OCI-LY3 (cell line): ENCODE measurements at regions not wholly inside any gene's neighbourhood (a gene's known extent, or its start where the extent isn't known, plus 50 kb on each side); places are given as distances from the start of the nearest gene placed in this dataset.

ENCODE experiments used
- H2AFZ ChIP-seq: fragments of 200-600, 300-600 bp; shearing (Covaris generic); 2 replicates; pipeline ENCODE4 v1.6.0; 2014; ENCODE audit warnings: antibody characterized with exemption, low read depth, low read length
- H3K27ac ChIP-seq: fragments of 200-600, 300-600 bp; sonication (generic); 2 replicates; pipeline ENCODE4 v1.5.1; 2014; ENCODE audit warnings: mild to moderate bottlenecking, low read length, moderate library complexity, mixed read lengths
- H3K27me3 ChIP-seq: fragments of 200-600, 300-600 bp; sonication (generic); 2 replicates; pipeline ENCODE4 v1.6.1; 2014; ENCODE audit warnings: low read depth, low read length, mixed read lengths
- H3K36me3 ChIP-seq: fragments of 200-600, 300-600 bp; sonication (generic); replicated peaks from 2 replicates; pipeline ENCODE3; 2014; ENCODE audit warnings: low read depth, low read length, mixed read lengths
- H3K4me1 ChIP-seq: fragments of 300-600, 200-600 bp; sonication (generic); 2 replicates; pipeline ENCODE4 v1.6.1; 2014; ENCODE audit warnings: low read length, mixed read lengths
- H3K4me2 ChIP-seq: fragments of 200-600, 300-600 bp; sonication (generic); 2 replicates; pipeline ENCODE4 v1.6.1; 2014; ENCODE audit warnings: low read length, mixed read lengths
- H3K4me3 ChIP-seq: fragments of 300-600, 200-600 bp; sonication (generic); 2 replicates; pipeline ENCODE4 v1.5.1; 2014; ENCODE audit warnings: antibody characterized with exemption, mild to moderate bottlenecking, low read length, moderate library complexity
- H3K79me2 ChIP-seq: fragments of 300-600, 200-600 bp; shearing (Covaris generic); 2 replicates; pipeline ENCODE4 v1.6.1; 2014; ENCODE audit warnings: mild to moderate bottlenecking, low read length, mixed read lengths
- H3K9ac ChIP-seq: fragments of 300-600, 200-600 bp; shearing (Covaris generic); 2 replicates; pipeline ENCODE4 v1.6.0; 2014; ENCODE audit warnings: mild to moderate bottlenecking, low read length, moderate library complexity
- H3K9me3 ChIP-seq: fragments of 200-600, 300-600 bp; shearing (Covaris generic); 2 replicates; pipeline ENCODE4 v1.6.1; 2014; ENCODE audit warnings: low read length, mixed read lengths; ENCODE audit not compliant: insufficient read depth
- H4K20me1 ChIP-seq: fragments of 200-600, 300-600 bp; sonication (generic); 2 replicates; pipeline ENCODE4 v1.6.1; 2016; ENCODE audit warnings: low read length, mixed read lengths; ENCODE audit not compliant: insufficient read depth
- CTCF ChIP-seq: fragments of 200-600, 300-600 bp; sonication (generic); IDR thresholded peaks from 2 replicates; pipeline ENCODE4 v1.5.1; 2014; ENCODE audit warnings: antibody characterized with exemption, low read length, low read depth
- EZH2phosphoT487 ChIP-seq: fragments of 200-600 bp; shearing (Covaris generic); IDR thresholded peaks from 2 replicates; pipeline ENCODE4 v1.6.1; 2018; ENCODE audit warnings: antibody characterized with exemption, mixed run types, low read depth

GRCh38 chr10:117778241-117778640 is 235.7 kb downstream of the EMX2 start:
- no peak overlapping the region for H3K9ac ChIP-seq
- H3K79me2 ChIP-seq: no peaks in the 10 kb centered on the region
- H2AFZ ChIP-seq: no peak overlapping the region
- H3K27me3 ChIP-seq: no peaks in the 10 kb centered on the region
- no peak overlapping the region for H3K27ac ChIP-seq
- H3K4me1 ChIP-seq: no peaks in the 10 kb centered on the region
- no peak overlapping the region for H3K4me2 ChIP-seq
- H4K20me1 ChIP-seq: no peaks in the 10 kb centered on the region
- no peak for TF ChIP-seq EZH2phosphoT487
- TF ChIP-seq CTCF: no peak
- no peaks in the 10 kb centered on the region for H3K9me3 ChIP-seq
- no peak overlapping the region for H3K4me3 ChIP-seq
- H3K36me3 ChIP-seq: no peaks in the 10 kb centered on the region

- H3K9ac ChIP-seq: no peak overlapping the region
- no peaks in the 10 kb centered on the region for H4K20me1 ChIP-seq
- no peaks in the 10 kb centered on the region for H3K36me3 ChIP-seq
- no peak overlapping the region for H3K4me3 ChIP-seq
- H2AFZ ChIP-seq: no peak overlapping the region
- H3K27ac ChIP-seq: no peak overlapping the region
- H3K79me2 ChIP-seq: no peaks in the 10 kb centered on the region
- H3K4me2 ChIP-seq: no peak overlapping the region
- H3K4me1 ChIP-seq: no peaks in the 10 kb centered on the region
- no peaks in the 10 kb centered on the region for H3K27me3 ChIP-seq
- no peaks in the 10 kb centered on the region for H3K9me3 ChIP-seq
- TF ChIP-seq CTCF: no peak
- TF ChIP-seq EZH2phosphoT487: no peak
Observed at GRCh38 chr10:117780411-117780810, 237.9 kb downstream of the EMX2 start.

- no peak overlapping the region for H3K27ac ChIP-seq
- H3K4me1 ChIP-seq: no peaks in the 10 kb centered on the region
- H4K20me1 ChIP-seq: no peaks in the 10 kb centered on the region
- H3K9me3 ChIP-seq: no peaks in the 10 kb centered on the region
- no peak overlapping the region for H2AFZ ChIP-seq
- no peak overlapping the region for H3K4me3 ChIP-seq
- H3K4me2 ChIP-seq: no peak overlapping the region
- no peaks in the 10 kb centered on the region for H3K36me3 ChIP-seq
- TF ChIP-seq CTCF (no peak), EZH2phosphoT487 (no peak)
- no peaks in the 10 kb centered on the region for H3K79me2 ChIP-seq
- no peaks in the 10 kb centered on the region for H3K27me3 ChIP-seq
- no peak overlapping the region for H3K9ac ChIP-seq
Observed at GRCh38 chr10:117781216-117781831, 238.8 kb downstream of the EMX2 start.

- Histone ChIP-seq H3K9me3 (no peaks in the 10 kb centered on the region), H3K36me3 (no peaks in the 10 kb centered on the region), H3K4me1 (no peaks in the 10 kb centered on the region), H3K4me2 (no peak overlapping the region), H3K9ac (no peak overlapping the region), H3K27me3 (no peaks in the 10 kb centered on the region), H3K79me2 (no peaks in the 10 kb centered on the region), H2AFZ (no peak overlapping the region), H3K27ac (no peak overlapping the region), H4K20me1 (no peaks in the 10 kb centered on the region), H3K4me3 (no peak overlapping the region)
- no peak for TF ChIP-seq EZH2phosphoT487
- no peak for TF ChIP-seq CTCF
Observed at GRCh38 chr10:117782276-117782675, 239.7 kb downstream of the EMX2 start.
